ENCODE measurements at regions not wholly inside any gene's neighbourhood (a gene's known extent, or its start where the extent isn't known, plus 50 kb on each side); places are given as distances from the start of the nearest gene placed in this dataset.

- H3K4me3 ChIP-seq, result no peak overlapping the region
- WGBS, result 93% methylated on average over 1 of the region's 1 CpG
- no peak overlapping the region for H3K27ac ChIP-seq
- peaks cover 2% of the 10 kb centered on the region for H3K27me3 ChIP-seq
- no peaks in the 10 kb centered on the region for H3K9me3 ChIP-seq
- no peaks in the 10 kb centered on the region for H3K36me3 ChIP-seq
- no peaks in the 10 kb centered on the region for H3K4me1 ChIP-seq
- no peak for TF ChIP-seq CTCF (IDR thresholded peaks at IDR 0.05)
- no peak for TF ChIP-seq EP300 (IDR thresholded peaks at IDR 0.05)
- TF ChIP-seq POLR2AphosphoS5 (IDR thresholded peaks at IDR 0.05), result no peak
- TF ChIP-seq POLR2A (IDR thresholded peaks at IDR 0.05), result no peak
- DNase-seq (ENCODE audit: low spot score in 2 of 2), result no peak
These were observed 192.2 kb downstream of the MCHR2 start for GRCh38 chr6:99801805-99802204.

- H3K9me3 ChIP-seq, result no peaks in the 10 kb centered on the region
- no peaks in the 10 kb centered on the region for H3K36me3 ChIP-seq
- H3K27ac ChIP-seq, result no peak overlapping the region
- no peak for DNase-seq (ENCODE audit: low spot score in 2 of 2)
- 38% methylated on average over 10 of the region's 10 CpGs for WGBS
- TF ChIP-seq CTCF (IDR thresholded peaks at IDR 0.05), result no peak
- no peak for TF ChIP-seq EP300 (IDR thresholded peaks at IDR 0.05)
- no peak for TF ChIP-seq POLR2A (IDR thresholded peaks at IDR 0.05)
- TF ChIP-seq POLR2AphosphoS5 (IDR thresholded peaks at IDR 0.05), result no peak
- H3K4me3 ChIP-seq, result no peak overlapping the region
- peaks cover 2% of the 10 kb centered on the region for H3K27me3 ChIP-seq
- H3K4me1 ChIP-seq, result no peaks in the 10 kb centered on the region
These were observed 191.5 kb downstream of the MCHR2 start for GRCh38 chr6:99802396-99803031.

DNA sequence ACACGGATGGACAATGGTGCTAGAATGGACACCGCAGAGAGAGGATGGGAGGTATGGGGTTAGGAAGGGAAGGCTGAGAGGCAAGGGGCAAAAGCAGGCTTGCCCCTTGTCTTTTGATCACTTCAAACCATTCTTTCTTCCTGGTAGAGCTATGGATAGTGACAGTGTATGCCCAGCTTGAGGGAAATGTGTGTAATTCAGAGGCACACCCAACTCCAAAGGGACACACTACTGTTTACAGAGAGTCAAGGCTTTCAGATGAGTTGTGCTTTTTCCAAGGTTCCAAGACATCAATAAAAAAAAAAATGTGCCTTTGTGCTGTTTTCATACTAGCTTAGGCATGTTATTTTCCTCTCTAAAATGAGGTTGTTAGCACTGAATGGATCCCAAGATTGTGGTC lies 185.0 kb downstream of the MCHR2 start:
- no peaks in the 10 kb centered on the region for H3K27me3 ChIP-seq
- no peak overlapping the region for H3K27ac ChIP-seq
- H3K9me3 ChIP-seq, result no peaks in the 10 kb centered on the region
- H3K4me3 ChIP-seq, result no peak overlapping the region
- DNase-seq (ENCODE audit: low spot score in 2 of 2), result no peak
- no peaks in the 10 kb centered on the region for H3K4me1 ChIP-seq
- WGBS, result 79% methylated on average over 2 of the region's 2 CpGs
- no peak for TF ChIP-seq POLR2A (IDR thresholded peaks at IDR 0.05)
- no peak for TF ChIP-seq POLR2AphosphoS5 (IDR thresholded peaks at IDR 0.05)
- no peak for TF ChIP-seq CTCF (IDR thresholded peaks at IDR 0.05)
- no peak for TF ChIP-seq EP300 (IDR thresholded peaks at IDR 0.05)
- H3K36me3 ChIP-seq, result no peaks in the 10 kb centered on the region

DNA sequence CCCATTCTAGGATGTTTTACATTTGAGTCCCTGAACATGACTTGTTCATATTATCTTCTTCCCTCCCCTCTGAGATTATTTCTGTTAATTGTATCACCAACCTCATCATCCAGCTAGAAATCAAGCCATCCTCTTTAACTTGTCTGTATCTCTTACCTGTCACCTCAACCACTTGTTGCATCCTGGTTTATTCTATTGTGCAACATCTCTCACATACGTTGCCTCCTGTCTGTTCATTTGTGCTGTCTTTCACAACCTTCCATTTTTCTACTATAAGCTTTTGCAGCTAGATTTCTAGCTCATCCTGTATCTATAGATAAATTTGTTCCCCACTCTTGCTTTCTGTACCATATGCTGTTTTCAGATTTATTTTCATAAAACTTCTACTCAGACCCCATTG lies 183.7 kb downstream of the MCHR2 start:
- no peaks in the 10 kb centered on the region for H3K36me3 ChIP-seq
- 81% methylated on average over 1 of the region's 1 CpG for WGBS
- no peak overlapping the region for H3K27ac ChIP-seq
- no peak for TF ChIP-seq POLR2A (IDR thresholded peaks at IDR 0.05)
- no peak for TF ChIP-seq EP300 (IDR thresholded peaks at IDR 0.05)
- no peak for TF ChIP-seq CTCF (IDR thresholded peaks at IDR 0.05)
- no peak for TF ChIP-seq POLR2AphosphoS5 (IDR thresholded peaks at IDR 0.05)
- no peak overlapping the region for H3K4me3 ChIP-seq
- no peaks in the 10 kb centered on the region for H3K4me1 ChIP-seq
- no peak for DNase-seq (ENCODE audit: low spot score in 2 of 2)
- H3K27me3 ChIP-seq, result no peaks in the 10 kb centered on the region
- no peaks in the 10 kb centered on the region for H3K9me3 ChIP-seq

- no peaks in the 10 kb centered on the region for H3K4me1 ChIP-seq
- H3K4me3 ChIP-seq, result no peak overlapping the region
- no peaks in the 10 kb centered on the region for H3K36me3 ChIP-seq
- no peaks in the 10 kb centered on the region for H3K27me3 ChIP-seq
- H3K9me3 ChIP-seq, result no peaks in the 10 kb centered on the region
- WGBS, result 86% methylated on average over 3 of the region's 3 CpGs
- DNase-seq (ENCODE audit: low spot score in 2 of 2), result no peak
- TF ChIP-seq POLR2AphosphoS5 (IDR thresholded peaks at IDR 0.05) (no peak), CTCF (IDR thresholded peaks at IDR 0.05) (no peak), EP300 (IDR thresholded peaks at IDR 0.05) (no peak), POLR2A (IDR thresholded peaks at IDR 0.05) (no peak)
- H3K27ac ChIP-seq, result no peak overlapping the region
These were observed 182.9 kb downstream of the MCHR2 start for GRCh38 chr6:99810942-99811620.

Data from suprapubic skin (tissue), 4 donors.